K562 (cell line): ENCODE measurements at regions not wholly inside any gene's neighbourhood (a gene's known extent, or its start where the extent isn't known, plus 50 kb on each side); places are given as distances from the start of the nearest gene placed in this dataset.

Source experiments
- ATAC-seq: fragments of 200-7000 bp; cut with Tn5 transposase; 3 replicates; pipeline ENCODE4 v1.9.1; 2020; ENCODE audit warnings: moderate library complexity
- BruUV-seq: library from RNA; stranded (reverse); fragments of 400-500 nt; replicated peaks from 2 replicates; lab custom pipeline; 2021; lab: Mats Ljungman, UMichigan
- CTCF ChIA-PET: fragments of 300-600 bp; formaldehyde crosslinking; extraction: SDS; loops from one replicate; lab custom pipeline; 2021; ENCODE audit warnings: low intra/inter-chr PET ratio; lab: Yijun Ruan, JAX
- POLR2A ChIA-PET: fragments of 300-600, 350-650 bp; sonication (Branson Sonifier 250); formaldehyde crosslinking; extraction: SDS; loops from one replicate; lab custom pipeline; 2021; ENCODE audit warnings: antibody characterized with exemption, inconsistent platforms; lab: Yijun Ruan, JAX
- DNase-seq, 4 experiments: peaks; one replicate each; pipeline versions ENCODE4 v3.0.0 to v3.0.0-alpha.2; 2011 to 2018; ENCODE audit warnings: low spot score in 3 of 4, mixed read lengths in 3 of 4; ENCODE audit errors: extremely low read depth in 1 of 4
- FAIRE-seq: peaks from 2 replicates; lab custom pipeline; 2011; peaks lifted over from hg19 to GRCh38; lab: Jason Lieb, UNC
- H2AFZ ChIP-seq: 2 replicates; pipeline ENCODE4 v1.6.0; 2011; ENCODE audit warnings: low read depth, low read length, control low read depth, inconsistent platforms
- H3K27ac ChIP-seq: fragments of 200-600 bp; 3 replicates; pipeline ENCODE4 v1.8.0; 2011; ENCODE audit warnings: low read depth, mild to moderate bottlenecking, control low read depth, inconsistent platforms, low read length, moderate library complexity, mixed read lengths; ENCODE audit errors: extremely low read depth
- H3K27me3 ChIP-seq, 2 experiments: fragments of 300-600 bp in 1 of 2; 2 replicates in 1 of 2; 3 replicates in 1 of 2; pipeline versions ENCODE4 v1.6.0 to v1.8.0; 2011; ENCODE audit warnings: inconsistent platforms in 2 of 2, low read length in 2 of 2, mild to moderate bottlenecking in 1 of 2, mixed read lengths in 1 of 2, moderate library complexity in 1 of 2; ENCODE audit not compliant: control insufficient read depth in 2 of 2, insufficient read depth in 2 of 2
- H3K36me3 ChIP-seq: fragments of 300-600 bp; 3 replicates; pipeline ENCODE4 v1.8.0; 2011; ENCODE audit warnings: mild to moderate bottlenecking, low read length, inconsistent platforms; ENCODE audit not compliant: control insufficient read depth, insufficient read depth
- H3K4me1 ChIP-seq, 2 experiments: fragments of 200-600 bp in 1 of 2; replicated peaks in 1 of 2; 2 replicates in 1 of 2; 3 replicates in 1 of 2; pipeline versions ENCODE4 v1.5.1 to v1.8.0; 2011; ENCODE audit warnings: inconsistent platforms in 2 of 2, low read length in 2 of 2, mild to moderate bottlenecking in 1 of 2, mixed read lengths in 1 of 2, moderate library complexity in 1 of 2; ENCODE audit not compliant: control insufficient read depth in 2 of 2, insufficient read depth in 2 of 2
- H3K4me2 ChIP-seq: 2 replicates; pipeline ENCODE4 v1.6.1; 2011; ENCODE audit warnings: low read length, control low read depth, inconsistent platforms, mixed read lengths; ENCODE audit not compliant: insufficient read depth
- H3K4me3 ChIP-seq: fragments of 200-600 bp; sonication (generic), shearing (Covaris generic); 2 replicates; pipeline ENCODE4 v1.5.1; 2016; ENCODE audit warnings: control low read depth, inconsistent platforms
- H3K79me2 ChIP-seq: fragments of 200-600 bp; 3 replicates; pipeline ENCODE4 v1.8.0; 2011; ENCODE audit warnings: low read length, inconsistent platforms; ENCODE audit not compliant: control insufficient read depth, insufficient read depth
- H3K9ac ChIP-seq, 2 experiments: 2 replicates each; pipeline versions ENCODE4 v1.6.0 to v1.6.1; 2011; ENCODE audit warnings: low read depth in 2 of 2, low read length in 2 of 2, control low read depth in 1 of 2, inconsistent platforms in 1 of 2, mild to moderate bottlenecking in 1 of 2, mixed read lengths in 1 of 2; ENCODE audit not compliant: insufficient read depth in 1 of 2
- H3K9me1 ChIP-seq: one replicate; pipeline ENCODE4 v1.6.0; 2011; ENCODE audit warnings: inconsistent platforms, mild to moderate bottlenecking, low read length, moderate library complexity; ENCODE audit not compliant: control insufficient read depth, insufficient read depth
- H3K9me3 ChIP-seq: replicated peaks from 2 replicates; pipeline ENCODE4 v1.5.1; 2011; ENCODE audit warnings: low read depth, low read length, inconsistent platforms; ENCODE audit not compliant: control insufficient read depth, insufficient read depth
- H4K20me1 ChIP-seq: replicated peaks from 2 replicates; pipeline ENCODE4 v1.6.1; 2011; ENCODE audit warnings: low read length, inconsistent platforms, mixed read lengths; ENCODE audit not compliant: control insufficient read depth, insufficient read depth
- ARID1B ChIP-seq: fragments of 450-650 bp; IDR thresholded peaks from 2 replicates; pipeline ENCODE4 v1.6.1; 2016; ENCODE audit warnings: antibody characterized with exemption, mild to moderate bottlenecking, inconsistent platforms
- ATF6 ChIP-seq: sonication (generic); formaldehyde crosslinking; IDR thresholded peaks from 2 replicates; pipeline ENCODE4 v1.4.0; 2020; ENCODE audit warnings: mild to moderate bottlenecking, missing genetic modification reagents
- CBX3 ChIP-seq, 2 experiments: IDR thresholded peaks; 1 replicate in 1 of 2; 2 replicates in 1 of 2; pipeline ENCODE4 v1.6.1; 2012; ENCODE audit warnings: inconsistent platforms in 2 of 2, low read length in 2 of 2, borderline replicate concordance in 1 of 2, control low read depth in 1 of 2
- EP400 ChIP-seq: fragments of 450-650 bp; IDR thresholded peaks from 2 replicates; pipeline ENCODE4 v1.6.1; 2017; ENCODE audit warnings: antibody characterized with exemption, mild to moderate bottlenecking, moderate library complexity
- EZH2 ChIP-seq: IDR thresholded peaks from 2 replicates; pipeline ENCODE4 v1.6.1; 2012; ENCODE audit warnings: low read depth, mild to moderate bottlenecking, inconsistent platforms, low read length, borderline replicate concordance
- GATAD2A ChIP-seq: fragments of 450-650 bp; IDR thresholded peaks from 2 replicates; pipeline ENCODE4 v1.6.1; 2017
- GTF2B ChIP-seq: IDR thresholded peaks from 2 replicates; pipeline ENCODE4 v1.6.1; 2011; ENCODE audit not compliant: insufficient read length; ENCODE audit errors: extremely low read depth
- HNRNPK ChIP-seq: fragments of 200-400 bp; formaldehyde crosslinking; IDR thresholded peaks from one replicate; pipeline ENCODE4 v1.6.1; 2018; ENCODE audit warnings: mild to moderate bottlenecking, low read depth, low read length; ENCODE audit not compliant: poor library complexity, severe bottlenecking
- KAT7 ChIP-seq: sonication (generic); formaldehyde crosslinking; IDR thresholded peaks from 2 replicates; pipeline ENCODE4 v1.8.0; 2022; ENCODE audit warnings: missing genetic modification reagents, mild to moderate bottlenecking, borderline replicate concordance
- PCBP2 ChIP-seq: fragments of 200-400 bp; formaldehyde crosslinking; IDR thresholded peaks from 2 replicates; pipeline ENCODE4 v1.6.1; 2018; ENCODE audit warnings: low read length, low read depth, mild to moderate bottlenecking, moderate library complexity; ENCODE audit not compliant: poor library complexity, severe bottlenecking
- SMC3 ChIP-seq: conservative IDR thresholded peaks from 2 replicates; pipeline ENCODE4 v1.6.1; 2011; ENCODE audit warnings: low read depth, low read length, improper control_type of control experiment; ENCODE audit not compliant: insufficient read depth
- SP1 ChIP-seq: sonication (generic); formaldehyde crosslinking; IDR thresholded peaks from 2 replicates; pipeline ENCODE4 v1.8.1; 2022; ENCODE audit warnings: mild to moderate bottlenecking, missing genetic modification reagents
- STAG1 ChIP-seq: sonication (generic); formaldehyde crosslinking; IDR thresholded peaks from 2 replicates; pipeline ENCODE4 v1.5.0; 2020; ENCODE audit warnings: missing genetic modification reagents, borderline replicate concordance
- ZBTB33 ChIP-seq: sonication (generic); formaldehyde crosslinking; IDR thresholded peaks from 2 replicates; pipeline ENCODE4 v1.8.1; 2023; ENCODE audit warnings: mild to moderate bottlenecking, missing genetic modification reagents
- ZEB2 ChIP-seq: fragments of 450-650 bp; IDR thresholded peaks from 2 replicates; pipeline ENCODE4 v1.6.1; 2016
- ZNF274 ChIP-seq: IDR thresholded peaks from 2 replicates; pipeline ENCODE4 v1.6.1; 2011; ENCODE audit warnings: low read depth, mild to moderate bottlenecking, low read length, moderate library complexity, borderline replicate concordance
- ZNF436 ChIP-seq: fragments of 250-450, 450-650 bp; sonication (Bioruptor Pico); formaldehyde crosslinking; IDR thresholded peaks from 2 replicates; pipeline ENCODE4 v1.7.0; 2020; ENCODE audit warnings: mild to moderate bottlenecking
- ZNF695 ChIP-seq: fragments of 450-650 bp; formaldehyde crosslinking; IDR thresholded peaks from 2 replicates; pipeline ENCODE4 v1.4.0; 2020; ENCODE audit warnings: mild to moderate bottlenecking, moderate library complexity
- ZNF778 ChIP-seq: fragments of 450-650 bp; formaldehyde crosslinking; IDR thresholded peaks from 2 replicates; pipeline ENCODE4 v1.4.0; 2020; ENCODE audit warnings: mild to moderate bottlenecking, moderate library complexity
- WGBS: fragments of 100-300 bp; shearing (Covaris generic); methylation state at CpG from one replicate; pipeline ENCODE4 v1.1.6; 2016; ENCODE audit warnings: low coverage, mixed read lengths; ENCODE audit not compliant: insufficient coverage; ENCODE audit errors: missing lambda C conversion rate; 5-methylcytosine and 5-hydroxymethylcytosine counted together
- in situ Hi-C: fragments of 300-500 bp; cut with MboI; formaldehyde crosslinking; loops from 4 replicates; pipeline ENCODE4 v1.15.0; 2018; ENCODE audit warnings: inconsistent platforms, mixed read lengths
- intact Hi-C: fragments of 100-400 bp; cut with micrococcal nuclease; formaldehyde crosslinking; loops from 2 replicates; pipeline ENCODE4 v1.14.2; 2022
- TF ChIP-seq, protein P1 (sequence below): fragments of 450-650 bp; formaldehyde crosslinking; IDR thresholded peaks from 2 replicates; pipeline ENCODE4 v1.4.0; 2020; ENCODE audit warnings: mild to moderate bottlenecking

GRCh38 chr20:39766333-39766732, 804.2 kb downstream of the DHX35 start:
- H3K27me3 ChIP-seq, result no peaks in the 10 kb centered on the region
- no peaks in the 10 kb centered on the region for H3K79me2 ChIP-seq
- FAIRE-seq (no peak), ATAC-seq (no peak), DNase-seq (no peak)
- H3K27ac ChIP-seq, result no peak overlapping the region
- WGBS, result 0% methylated on average over 1 of the region's 1 CpG
- CTCF ChIA-PET, result no interaction called here
- peaks cover 2% of the 10 kb centered on the region; the same call in 1 of the 2 replicates for H3K9me3 ChIP-seq
- no peak overlapping the region for H2AFZ ChIP-seq
- H3K4me1 ChIP-seq, result no peaks in the 10 kb centered on the region
- H3K4me3 ChIP-seq, result no peak overlapping the region
- BruUV-seq, result no TSS peak
- no peak overlapping the region for H3K9ac ChIP-seq
- TF ChIP-seq CBX3 (IDR thresholded peaks at IDR 0.05; ENCODE audit: borderline replicate concordance in 1 of 2, low read length in 2 of 2), result no peak
- no peak for TF ChIP-seq PCBP2
- TF ChIP-seq GTF2B, result no peak
- TF ChIP-seq ZBTB33 (CRISPR knock-in tag), result no peak
- no peak for TF ChIP-seq ZNF274
- TF ChIP-seq ZNF436 (CRISPR knock-in tag), result no peak
- no peak for TF ChIP-seq HNRNPK
- TF ChIP-seq EP400, result no peak
- TF ChIP-seq, protein P1, sequence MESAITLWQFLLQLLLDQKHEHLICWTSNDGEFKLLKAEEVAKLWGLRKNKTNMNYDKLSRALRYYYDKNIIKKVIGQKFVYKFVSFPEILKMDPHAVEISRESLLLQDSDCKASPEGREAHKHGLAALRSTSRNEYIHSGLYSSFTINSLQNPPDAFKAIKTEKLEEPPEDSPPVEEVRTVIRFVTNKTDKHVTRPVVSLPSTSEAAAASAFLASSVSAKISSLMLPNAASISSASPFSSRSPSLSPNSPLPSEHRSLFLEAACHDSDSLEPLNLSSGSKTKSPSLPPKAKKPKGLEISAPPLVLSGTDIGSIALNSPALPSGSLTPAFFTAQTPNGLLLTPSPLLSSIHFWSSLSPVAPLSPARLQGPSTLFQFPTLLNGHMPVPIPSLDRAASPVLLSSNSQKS (CRISPR knock-in tag), result no peak
- no peak for TF ChIP-seq SP1 (CRISPR knock-in tag)
- no peak for TF ChIP-seq ARID1B
- TF ChIP-seq STAG1, result no peak
- TF ChIP-seq GATAD2A, result no peak
- no peak for TF ChIP-seq ZEB2
- no peak for TF ChIP-seq EZH2
- no peak for TF ChIP-seq KAT7 (CRISPR knock-in tag)
- TF ChIP-seq ATF6 (CRISPR knock-in tag), result no peak
- no peak for TF ChIP-seq ZNF695 (CRISPR knock-in tag)
- TF ChIP-seq SMC3, result no peak
- TF ChIP-seq ZNF778 (CRISPR knock-in tag), result no peak
- no peaks in the 10 kb centered on the region for H3K36me3 ChIP-seq
- intact Hi-C loops (no loop called here), in situ Hi-C loops (no loop called here)
- no peak overlapping the region for H3K4me2 ChIP-seq
- POLR2A ChIA-PET, result no interaction called here
- no peaks in the 10 kb centered on the region for H4K20me1 ChIP-seq
- H3K9me1 ChIP-seq, result no peaks in the 10 kb centered on the region
